GM19452 (cell line): ENCODE measurements at regions not wholly inside any gene's neighbourhood (a gene's known extent, or its start where the extent isn't known, plus 50 kb on each side); places are given as distances from the start of the nearest gene placed in this dataset.
A peak's percentile ranks its signal among the peaks of the same experiment; 100 is the strongest.
"Not testable (repeated sequence)": the region's sequence is repeated elsewhere in the genome, so short reads cannot be mapped to it uniquely, and the experiment has no call there.

Source experiments
- ATAC-seq: cut with Tn5 transposase; IDR thresholded peaks from one replicate; pipeline ENCODE4 v1.9.1; 2021; ENCODE audit not compliant: unreplicated experiment

- ATAC-seq = not testable (repeated sequence)
Observed at GRCh38 chr1:25171013-25171412, 61.3 kb downstream of the SYF2 start.

DNA sequence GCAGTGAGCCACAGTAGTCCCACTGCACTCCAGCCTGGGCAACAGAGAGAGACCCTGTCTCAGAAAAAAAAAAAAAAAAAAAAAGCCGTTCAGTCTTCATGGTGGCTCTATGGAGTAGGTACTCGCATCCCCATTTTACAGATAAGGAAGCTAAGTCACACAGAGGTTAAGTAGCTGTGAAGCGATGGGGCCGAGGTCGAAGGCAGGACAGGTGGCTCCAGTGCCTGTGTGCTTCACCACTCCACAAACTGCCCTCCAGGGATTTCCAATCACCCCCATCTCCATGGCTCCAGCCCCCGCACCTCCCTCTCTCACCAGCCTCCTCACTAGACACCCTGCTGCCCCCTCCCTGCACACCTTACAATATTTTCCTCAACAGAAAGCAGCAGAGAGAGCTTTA is 61.9 kb downstream of the SYF2 start:
- no peak for ATAC-seq

DNA sequence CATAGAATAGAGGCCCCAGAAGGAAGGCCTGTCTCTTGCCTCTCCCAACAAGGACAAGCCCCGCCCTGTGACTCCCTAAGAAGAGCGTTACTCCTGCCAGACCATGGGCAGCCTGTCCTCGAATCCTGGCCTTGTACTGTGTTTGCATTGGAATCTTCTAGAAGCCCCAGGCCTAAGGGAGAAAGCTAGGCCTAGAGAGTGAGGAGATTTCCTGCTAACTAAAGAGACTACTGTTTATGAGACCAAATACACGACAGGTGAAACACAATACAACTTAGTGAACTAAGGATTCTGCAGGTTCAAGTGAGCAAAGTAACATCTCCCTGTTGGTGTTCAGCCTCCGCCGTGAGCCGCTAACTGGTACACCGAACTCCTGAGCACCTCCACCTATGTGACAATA is 62.7 kb downstream of the SYF2 start:
- ATAC-seq = no peak

- no peak for ATAC-seq
Observed at GRCh38 chr1:25169168-25169567, 63.1 kb downstream of the SYF2 start.

DNA sequence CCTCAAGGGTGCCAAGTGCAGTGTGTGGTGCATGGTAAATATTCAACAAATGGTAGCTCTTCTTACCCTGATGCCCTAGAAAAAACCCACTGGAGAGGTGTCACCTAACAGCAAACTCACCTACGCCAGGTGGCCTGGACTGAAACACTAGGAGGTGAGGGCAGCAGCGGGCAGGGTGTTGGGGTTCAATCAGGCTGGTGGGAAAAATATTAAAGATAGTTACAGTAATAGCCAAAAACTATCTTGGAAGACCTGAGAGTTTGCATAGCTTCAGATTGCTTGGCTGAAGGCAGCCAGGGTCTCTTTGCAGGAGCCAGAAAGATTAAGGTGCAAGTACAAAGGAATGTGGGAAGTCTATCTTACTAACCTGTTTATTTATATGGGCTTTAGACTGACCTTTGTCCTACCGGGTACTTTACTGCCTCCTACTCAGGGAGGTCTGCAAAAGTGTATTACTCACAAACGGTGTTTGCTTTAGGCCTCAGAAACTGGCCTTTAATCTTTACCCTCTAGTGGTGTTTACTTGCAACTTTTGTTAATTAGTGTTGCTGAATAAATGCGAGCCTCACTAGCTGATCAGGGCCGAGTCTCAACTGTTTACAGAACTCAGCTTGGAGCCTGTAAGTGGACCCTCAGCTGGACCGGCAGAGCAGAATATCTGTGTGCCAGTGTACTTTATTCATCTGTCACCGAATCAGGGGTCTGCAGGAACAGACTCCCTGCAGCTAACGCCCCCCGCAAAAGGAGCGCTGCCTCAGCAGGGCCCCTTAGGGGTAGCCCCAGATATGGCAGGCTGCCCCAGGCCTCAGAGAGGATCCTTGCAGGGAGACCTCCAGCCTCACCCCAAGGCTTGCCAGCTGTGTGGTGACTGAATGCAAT is 63.9 kb downstream of the SYF2 start:
- ATAC-seq = no peak

DNA sequence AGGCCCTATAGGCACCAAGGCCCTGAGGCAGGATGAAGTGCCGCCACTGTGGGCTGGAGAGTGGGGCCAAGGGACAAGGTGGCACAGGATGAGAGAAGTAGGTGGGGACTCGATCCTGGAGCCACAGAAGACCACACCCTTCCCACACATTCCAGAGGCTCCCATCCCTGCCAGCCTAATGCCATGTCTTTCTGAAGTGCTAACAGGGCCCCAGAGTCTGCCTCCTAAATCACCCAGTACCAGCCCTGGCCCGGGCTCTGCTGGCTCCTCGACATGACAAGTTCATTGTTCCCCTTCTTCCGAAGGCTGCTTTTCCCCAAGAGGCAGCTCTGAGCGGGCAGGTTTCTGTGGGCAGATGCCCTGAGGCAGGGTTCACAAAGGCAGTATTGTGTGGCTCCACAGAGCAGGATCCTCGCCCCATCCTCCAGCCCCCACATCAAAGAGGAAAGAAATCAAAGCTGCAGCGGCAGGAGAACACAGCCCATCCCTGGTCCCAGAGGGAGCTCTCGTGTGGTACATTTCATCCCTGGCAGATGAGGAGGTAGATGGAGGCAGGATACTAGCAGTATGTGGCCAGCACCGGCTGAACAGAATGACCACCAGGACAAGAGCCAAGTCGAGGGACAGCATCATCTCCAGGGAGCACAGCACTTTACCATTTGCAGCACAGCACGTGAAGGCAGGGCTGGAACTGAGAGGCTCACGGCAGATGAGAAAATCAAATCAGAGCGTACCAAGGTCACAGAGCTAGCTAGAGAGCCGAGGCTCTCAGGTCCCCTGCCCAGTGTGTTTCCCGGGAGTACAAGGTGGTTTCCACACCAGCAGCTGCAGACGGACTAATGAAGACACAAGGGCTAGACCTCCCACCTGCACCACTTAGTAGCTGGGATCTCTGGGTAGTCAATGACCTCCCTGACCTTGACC is 64.8 kb downstream of the SYF2 start:
- ATAC-seq = no peak

- ATAC-seq = no peak
Observed at GRCh38 chr1:25166847-25167246, 65.5 kb downstream of the SYF2 start.

- no peak for ATAC-seq
Observed at GRCh38 chr1:25163986-25164385, 68.3 kb downstream of the SYF2 start.

DNA sequence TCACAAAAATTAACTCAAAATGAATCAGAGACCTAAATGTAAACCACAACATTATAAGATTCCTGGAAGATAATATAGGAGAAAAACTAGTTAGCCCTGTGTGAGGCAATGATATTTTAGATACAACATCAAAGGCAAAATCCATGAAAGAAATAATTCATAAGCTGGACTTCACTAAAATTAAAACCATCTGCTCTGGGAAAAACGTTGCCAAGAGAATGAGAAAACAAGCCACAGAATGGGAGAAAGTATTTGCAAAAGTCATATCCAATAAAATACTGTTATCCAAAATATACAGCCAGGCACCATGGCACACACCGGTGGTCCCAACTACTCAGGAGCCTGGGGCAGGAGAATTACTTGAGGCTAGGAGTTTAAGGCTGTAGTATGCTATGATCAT is 70.3 kb downstream of the SYF2 start:
- no peak for ATAC-seq

- ATAC-seq = no peak
Observed at GRCh38 chr1:25157846-25158245, 74.5 kb downstream of the SYF2 start.

DNA sequence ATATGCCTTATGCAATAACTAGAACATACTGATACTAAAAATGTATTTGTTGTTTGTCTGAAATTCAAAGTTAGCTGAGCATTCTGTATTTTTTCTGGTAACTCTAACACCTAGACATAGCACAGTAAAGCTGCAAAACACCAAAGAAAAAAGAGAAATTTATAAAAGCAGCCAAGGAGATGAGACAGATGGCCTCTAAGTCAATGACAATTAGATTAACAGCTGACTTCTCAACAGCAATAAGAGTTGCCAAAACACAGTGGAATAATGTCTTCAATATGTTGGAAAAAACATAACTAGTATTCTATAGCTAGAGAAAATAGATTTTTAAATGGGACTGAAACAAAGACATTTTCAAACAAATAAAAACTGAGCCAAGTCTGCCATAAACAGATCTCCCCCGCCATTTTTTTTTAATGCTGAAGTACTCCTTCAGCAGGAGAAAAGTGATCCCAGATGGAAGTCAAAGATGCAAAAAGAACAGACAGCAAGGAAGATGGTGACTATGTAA is 81.3 kb downstream of the SYF2 start:
- no peak for ATAC-seq

- ATAC-seq = no peak
Observed at GRCh38 chr1:25148673-25149300, 83.5 kb downstream of the SYF2 start.

GRCh38 chr1:25146451-25146855 is 85.8 kb downstream of the SYF2 start:
- no peak for ATAC-seq

GRCh38 chr1:25145775-25146393 is 86.4 kb downstream of the SYF2 start:
- no peak for ATAC-seq

DNA sequence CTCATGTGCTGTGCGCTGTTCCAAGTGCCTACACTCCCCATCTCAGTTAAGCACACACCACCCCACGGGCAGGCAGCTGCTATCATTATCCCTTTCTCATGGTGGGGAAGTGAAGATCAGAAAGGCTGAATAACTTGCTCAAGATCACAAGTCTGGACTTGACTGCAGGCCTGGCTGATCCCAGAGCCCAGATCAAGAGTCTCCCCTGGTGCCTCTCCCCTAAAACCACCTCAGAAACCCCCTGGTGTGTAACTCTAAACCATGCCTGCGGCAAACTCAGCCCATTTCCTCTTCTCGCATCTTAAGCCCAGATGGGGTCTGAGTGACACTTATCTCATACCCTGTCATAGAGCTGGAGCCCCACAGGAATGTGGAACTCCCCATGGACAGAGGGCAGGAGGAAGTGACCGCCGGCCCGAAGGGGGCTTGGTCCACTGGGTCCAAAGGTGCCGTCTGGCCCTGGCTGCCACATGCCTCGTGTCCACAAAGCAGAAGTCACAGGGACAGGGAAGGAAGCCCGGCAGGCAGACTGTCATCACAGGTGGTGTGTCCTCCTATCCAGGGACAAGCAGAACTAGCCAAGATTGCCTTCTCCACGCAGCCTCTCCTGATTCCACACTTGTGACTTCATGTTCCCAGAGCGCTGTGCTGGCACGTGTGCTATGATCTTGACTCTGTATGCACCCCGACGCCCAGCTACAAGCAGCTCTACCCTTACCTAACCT is 92.1 kb downstream of the SYF2 start:
- ATAC-seq = peak; percentile 75

GRCh38 chr1:25137521-25138395 is 94.5 kb downstream of the SYF2 start:
- ATAC-seq = no peak

DNA sequence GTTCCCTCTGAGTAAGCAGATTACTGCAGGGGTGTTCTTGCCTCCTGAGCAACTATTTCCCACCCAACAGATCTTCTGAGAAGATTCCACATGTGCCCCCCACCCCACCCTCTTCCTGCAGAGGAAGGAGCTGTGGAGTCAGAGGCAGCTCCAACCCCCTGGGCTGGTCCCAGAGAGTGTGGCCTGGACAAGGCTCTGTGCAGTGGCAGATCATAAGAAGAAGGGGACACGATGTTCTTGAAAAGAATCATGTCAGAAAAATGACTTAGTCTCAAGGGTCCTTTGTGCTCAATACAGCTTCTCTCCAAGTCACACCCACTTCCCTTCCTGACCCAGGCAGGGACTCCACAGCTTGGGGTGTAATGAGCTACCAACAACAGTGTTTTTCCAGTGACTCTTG is 95.2 kb downstream of the SYF2 start:
- no peak for ATAC-seq

GRCh38 chr1:25135909-25136308 is 96.4 kb downstream of the SYF2 start:
- ATAC-seq = no peak

GRCh38 chr1:25134801-25135461 is 97.4 kb downstream of the SYF2 start:
- ATAC-seq = no peak
